Esophagus muscularis mucosa (tissue), 4 donors: ENCODE measurements at regions not wholly inside any gene's neighbourhood (a gene's known extent, or its start where the extent isn't known, plus 50 kb on each side); places are given as distances from the start of the nearest gene placed in this dataset.
"Not testable (repeated sequence)": the region's sequence is repeated elsewhere in the genome, so short reads cannot be mapped to it uniquely, and the experiment has no call there.

ENCODE experiments used
- CTCF ChIP-seq, 3 experiments: fragments of 200-600 bp in 2 of 3; fragments of 450-650 bp in 1 of 3; sonication (generic) in 2 of 3; IDR thresholded peaks; one replicate each; pipeline ENCODE4 v1.5.1; 2017 to 2019; ENCODE audit warnings: antibody characterized with exemption in 3 of 3, mild to moderate bottlenecking in 2 of 3, moderate library complexity in 1 of 3
- EP300 ChIP-seq: sonication (generic); formaldehyde crosslinking; IDR thresholded peaks from one replicate; pipeline ENCODE4 v1.6.1; 2017; ENCODE audit warnings: antibody characterized with exemption
- POLR2A ChIP-seq: fragments of 450-650 bp; IDR thresholded peaks from one replicate; pipeline ENCODE4 v1.6.1; 2017; ENCODE audit warnings: antibody characterized with exemption, moderate library complexity, mild to moderate bottlenecking, low read depth
- POLR2AphosphoS5 ChIP-seq, 2 donors: sonication (generic); formaldehyde crosslinking; IDR thresholded peaks; one replicate each; pipeline ENCODE4 v1.6.1; 2017; ENCODE audit warnings: antibody characterized with exemption in 2 of 2

- TF ChIP-seq CTCF (IDR thresholded peaks at IDR 0.05); EP300; POLR2A; POLR2AphosphoS5 (IDR thresholded peaks at IDR 0.05): not testable (repeated sequence)
Observed at GRCh38 chr5:108558142-108558541, 176.2 kb upstream of the FBXL17 start.
